Panc1 (cell line): ENCODE measurements at regions not wholly inside any gene's neighbourhood (a gene's known extent, or its start where the extent isn't known, plus 50 kb on each side); places are given as distances from the start of the nearest gene placed in this dataset.

Experiments
- ATAC-seq: fragments of 200-7000 bp; cut with Tn5 transposase; 2 replicates; pipeline ENCODE4 v1.9.1; 2020; ENCODE audit warnings: mild to moderate bottlenecking, moderate library complexity
- BruUV-seq: library from RNA; stranded (reverse); fragments of 400-500 nt; replicated peaks from 2 replicates; lab custom pipeline; 2021; lab: Mats Ljungman, UMichigan
- CTCF ChIA-PET: fragments of 300-600 bp; sonication (Branson Sonifier 250); formaldehyde crosslinking; loops from one replicate; lab custom pipeline; 2022; ENCODE audit warnings: antibody characterized with exemption; lab: Charles Lee
- POLR2A ChIA-PET: fragments of 300-600 bp; sonication (Branson Sonifier 250); formaldehyde crosslinking; loops from one replicate; lab custom pipeline; 2022; ENCODE audit warnings: antibody characterized with exemption; lab: Charles Lee
- DNase-seq: peaks from one replicate; pipeline ENCODE4 v3.0.0-alpha.2; 2010; ENCODE audit warnings: low read depth, low spot score
- H3K27ac ChIP-seq: 2 replicates; pipeline ENCODE4 v1.5.1; 2011; ENCODE audit warnings: mild to moderate bottlenecking, low read length, inconsistent platforms
- H3K27me3 ChIP-seq: fragments of 200-500 bp; sonication (Bioruptor generic); 2 replicates; pipeline ENCODE4 v1.6.0; 2014; ENCODE audit warnings: low read length, inconsistent platforms; ENCODE audit not compliant: control insufficient read depth, insufficient read depth
- H3K36me3 ChIP-seq: fragments of 200-500 bp; sonication (Bioruptor generic); 2 replicates; pipeline ENCODE4 v1.5.1; 2014; ENCODE audit warnings: inconsistent platforms, mild to moderate bottlenecking, low read length, moderate library complexity; ENCODE audit not compliant: control insufficient read depth, insufficient read depth
- H3K4me1 ChIP-seq: 2 replicates; pipeline ENCODE4 v1.5.1; 2011; ENCODE audit warnings: inconsistent platforms, mild to moderate bottlenecking, low read length, moderate library complexity; ENCODE audit not compliant: control insufficient read depth, insufficient read depth
- H3K4me3 ChIP-seq, 2 experiments: 2 replicates each; pipeline ENCODE4 v1.5.1; 2011 to 2012; ENCODE audit warnings: low read depth in 2 of 2, low read length in 2 of 2, mild to moderate bottlenecking in 2 of 2, inconsistent platforms in 1 of 2, moderate library complexity in 1 of 2
- H3K9me3 ChIP-seq: fragments of 200-500 bp; sonication (Bioruptor generic); 2 replicates; pipeline ENCODE4 v1.5.1; 2014; ENCODE audit warnings: low read depth, mild to moderate bottlenecking, inconsistent platforms, low read length, moderate library complexity; ENCODE audit not compliant: control insufficient read depth, insufficient read depth
- CTCF ChIP-seq: fragments of 450-650 bp; IDR thresholded peaks from 2 replicates; pipeline ENCODE4 v1.5.1; 2017; ENCODE audit warnings: mild to moderate bottlenecking
- POLR2AphosphoS5 ChIP-seq: IDR thresholded peaks from 2 replicates; pipeline ENCODE4 v1.6.1; 2012; ENCODE audit warnings: mild to moderate bottlenecking, low read depth, low read length, moderate library complexity
- REST ChIP-seq, 2 experiments: IDR thresholded peaks; 2 replicates each; pipeline ENCODE4 v1.6.1; 2011 to 2012; ENCODE audit warnings: low read depth in 2 of 2, control low read depth in 1 of 2, low read length in 1 of 2, mild to moderate bottlenecking in 1 of 2, moderate library complexity in 1 of 2; ENCODE audit not compliant: insufficient read depth in 1 of 2
- SIN3A ChIP-seq: IDR thresholded peaks from 2 replicates; pipeline ENCODE4 v1.6.1; 2012; ENCODE audit warnings: low read depth, mild to moderate bottlenecking, low read length, moderate library complexity, borderline replicate concordance; ENCODE audit not compliant: insufficient read depth
- TCF7L2 ChIP-seq: IDR thresholded peaks from 2 replicates; pipeline ENCODE4 v1.6.1; 2011; ENCODE audit warnings: mild to moderate bottlenecking, low read depth, low read length, inconsistent platforms
- in situ Hi-C: cut with HindIII; loops from 2 replicates; pipeline ENCODE4 v1.10.0; 2016; ENCODE audit warnings: low sequenced_read_pairs, low pct_unique_long_range_greater_than_20kb
- intact Hi-C: fragments of 100-400 bp; cut with micrococcal nuclease; formaldehyde crosslinking; loops from one replicate; pipeline ENCODE4 v1.10.0; 2022; ENCODE audit not compliant: unreplicated experiment

- no peak for ATAC-seq
- no peak overlapping the region for H3K4me3 ChIP-seq
- no peak for TF ChIP-seq TCF7L2
- TF ChIP-seq REST (IDR thresholded peaks at IDR 0.05; ENCODE audit: insufficient read depth in 1 of 2, low read depth in 2 of 2, low read length in 1 of 2), result no peak
- no peak for TF ChIP-seq CTCF
- no peak for TF ChIP-seq POLR2AphosphoS5
- no peak for TF ChIP-seq SIN3A
- ChIA-PET CTCF (no interaction called here), POLR2A (no interaction called here)
- intact Hi-C loops (loop anchor here (10.0 kb wide), 1 partner anchor 154 kb away; no protein-coding TSS in a partner anchor), in situ Hi-C loops (no loop called here)
- no peaks in the 10 kb centered on the region for H3K27me3 ChIP-seq
- no peak for DNase-seq
- peak overlapping the region; percentile 93 for H3K27ac ChIP-seq
- no peaks in the 10 kb centered on the region for H3K9me3 ChIP-seq
- BruUV-seq, result no TSS peak
- H3K4me1 ChIP-seq, result peaks cover 71% of the 10 kb centered on the region
- no peaks in the 10 kb centered on the region for H3K36me3 ChIP-seq
Measured at GRCh38 chr5:73369278-73369677, 79.3 kb downstream of the FOXD1 start.

- DNase-seq (no peak), ATAC-seq (no peak)
- in situ Hi-C loops (no loop called here), intact Hi-C loops (loop anchor here (10.0 kb wide), 1 partner anchor 153 kb away; no protein-coding TSS in a partner anchor)
- H3K4me3 ChIP-seq, result no peak overlapping the region
- H3K4me1 ChIP-seq, result peaks cover 73% of the 10 kb centered on the region
- no peaks in the 10 kb centered on the region for H3K9me3 ChIP-seq
- H3K36me3 ChIP-seq, result no peaks in the 10 kb centered on the region
- TF ChIP-seq POLR2AphosphoS5 (no peak), CTCF (no peak), SIN3A (no peak), REST (IDR thresholded peaks at IDR 0.05; ENCODE audit: insufficient read depth in 1 of 2, low read depth in 2 of 2, low read length in 1 of 2) (no peak), TCF7L2 (no peak)
- H3K27ac ChIP-seq, result peak overlapping the region; percentile 89
- ChIA-PET POLR2A (interaction anchor here (0.7 kb wide), 1 partner anchor 11 kb away, joined by 5 read pairs; no protein-coding TSS in a partner anchor), CTCF (no interaction called here)
- BruUV-seq, result no TSS peak
- H3K27me3 ChIP-seq, result no peaks in the 10 kb centered on the region
Measured at GRCh38 chr5:73367650-73368049, 80.9 kb downstream of the FOXD1 start.
